Memory B cell (primary cell): ENCODE measurements at regions not wholly inside any gene's neighbourhood (a gene's known extent, or its start where the extent isn't known, plus 50 kb on each side); places are given as distances from the start of the nearest gene placed in this dataset.

Experiments used
- ATAC-seq: fragments of 150-1000 bp; cut with Tn5 transposase; 2 replicates; pipeline ENCODE4 v1.10.0; 2021; ENCODE audit warnings: low read depth, mild to moderate bottlenecking, moderate library complexity
- DNase-seq, 2 donors: peaks; one replicate each; pipeline ENCODE4 v3.0.0; 2022; ENCODE audit warnings: low spot score in 2 of 2
- H3K27ac Mint-ChIP-seq: one replicate; pipeline ENCODE4 v1.8.0; 2022; ENCODE audit warnings: mild to moderate bottlenecking, moderate library complexity, mixed read lengths
- H3K27me3 Mint-ChIP-seq: one replicate; pipeline ENCODE4 v1.8.0; 2022; ENCODE audit warnings: mixed read lengths
- H3K36me3 Mint-ChIP-seq: one replicate; pipeline ENCODE4 v1.8.0; 2022; ENCODE audit warnings: mild to moderate bottlenecking, mixed read lengths
- H3K4me1 Mint-ChIP-seq: one replicate; pipeline ENCODE4 v1.8.0; 2022; ENCODE audit warnings: mixed read lengths
- H3K4me3 Mint-ChIP-seq: one replicate; pipeline ENCODE4 v1.8.0; 2022; ENCODE audit warnings: mild to moderate bottlenecking, moderate library complexity, mixed read lengths
- H3K9me3 Mint-ChIP-seq: one replicate; pipeline ENCODE4 v1.8.0; 2022; ENCODE audit warnings: mixed read lengths

DNA sequence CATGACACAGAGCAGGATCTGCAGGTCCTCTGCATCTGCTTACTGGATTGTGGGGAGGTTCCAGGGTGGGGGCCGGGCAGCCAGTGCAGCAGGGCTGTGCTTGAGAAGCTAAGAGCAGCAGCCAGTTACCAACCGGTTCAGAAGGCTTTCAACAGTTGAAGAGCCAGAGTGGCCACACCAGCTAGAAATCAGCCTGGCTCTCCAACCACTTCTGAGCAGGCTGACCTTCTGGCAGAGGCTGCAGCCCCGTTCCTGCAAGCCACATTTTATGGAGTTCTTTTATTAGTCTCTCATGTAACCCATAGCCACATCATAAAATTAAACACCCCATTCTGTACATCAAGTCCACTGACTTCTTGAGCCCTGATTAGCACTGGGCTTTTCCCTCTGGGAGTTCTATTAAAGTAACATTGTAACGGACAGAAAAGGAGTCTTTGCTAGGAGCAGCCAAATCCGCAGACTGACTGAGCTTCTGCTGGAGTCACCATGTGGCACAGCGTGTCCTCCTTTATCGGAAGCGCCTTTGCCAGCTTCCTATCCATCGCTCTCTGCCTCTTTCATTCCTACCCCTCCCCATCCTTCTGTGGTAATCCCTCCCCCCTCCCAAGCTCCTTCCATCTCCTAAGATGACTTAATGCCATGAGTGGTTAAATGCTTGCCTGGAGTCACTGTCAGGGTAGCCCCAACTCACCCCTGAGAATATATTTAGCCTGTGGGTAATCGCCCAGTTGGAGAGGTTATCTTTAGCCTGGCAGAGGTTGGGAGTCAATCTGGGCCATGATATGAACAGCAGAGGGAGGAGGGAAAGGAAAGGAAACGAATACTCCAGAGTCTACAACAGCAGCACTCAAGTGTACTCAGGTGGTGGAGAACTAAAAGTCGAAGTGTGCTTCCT is 138.5 kb upstream of the HES1 start:
- Mint-ChIP-seq H3K36me3 (no peaks in the 10 kb centered on the region), H3K4me3 (no peak overlapping the region), H3K4me1 (peaks cover 7% of the 10 kb centered on the region), H3K27me3 (peaks cover 15% of the 10 kb centered on the region), H3K27ac (no peak overlapping the region), H3K9me3 (no peaks in the 10 kb centered on the region)
- no peak for ATAC-seq
- DNase-seq: no peak

DNA sequence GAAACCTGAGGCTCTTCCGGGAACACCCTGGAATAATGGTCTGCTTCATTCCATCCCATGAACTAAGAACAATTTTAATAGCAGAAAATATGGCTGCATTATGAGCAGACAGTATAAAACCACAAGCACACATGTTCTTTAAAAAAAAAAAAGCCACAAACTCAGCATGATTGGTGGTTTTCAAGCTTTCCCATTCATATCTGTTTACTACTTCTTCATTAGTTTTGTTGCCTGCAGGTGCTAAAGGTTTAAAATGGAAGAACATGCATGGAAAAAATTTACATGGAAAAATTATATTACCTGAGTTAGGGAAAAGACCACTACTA is 137.9 kb upstream of the HES1 start:
- ATAC-seq (no peak), DNase-seq (no peak)
- Mint-ChIP-seq H3K36me3 (no peaks in the 10 kb centered on the region), H3K4me3 (no peak overlapping the region), H3K27ac (no peak overlapping the region), H3K27me3 (peaks cover 14% of the 10 kb centered on the region), H3K9me3 (no peaks in the 10 kb centered on the region), H3K4me1 (peaks cover 8% of the 10 kb centered on the region)

- Mint-ChIP-seq H3K27me3 (peaks cover 11% of the 10 kb centered on the region), H3K36me3 (no peaks in the 10 kb centered on the region), H3K9me3 (no peaks in the 10 kb centered on the region), H3K4me3 (no peak overlapping the region), H3K4me1 (peaks cover 13% of the 10 kb centered on the region), H3K27ac (no peak overlapping the region)
- DNase-seq: no peak
- no peak for ATAC-seq
These were observed 137.2 kb upstream of the HES1 start for GRCh38 chr3:193998628-193999195.

GRCh38 chr3:194000100-194000499 is 135.8 kb upstream of the HES1 start:
- H3K27me3 Mint-ChIP-seq: peaks cover 10% of the 10 kb centered on the region
- ATAC-seq: no peak
- peaks cover 20% of the 10 kb centered on the region for H3K4me1 Mint-ChIP-seq
- H3K4me3 Mint-ChIP-seq: no peak overlapping the region
- no peaks in the 10 kb centered on the region for H3K9me3 Mint-ChIP-seq
- no peak overlapping the region for H3K27ac Mint-ChIP-seq
- H3K36me3 Mint-ChIP-seq: no peaks in the 10 kb centered on the region
- DNase-seq: no peak

- no peaks in the 10 kb centered on the region for H3K9me3 Mint-ChIP-seq
- ATAC-seq (no peak), DNase-seq (no peak)
- no peak overlapping the region for H3K4me3 Mint-ChIP-seq
- peaks cover 10% of the 10 kb centered on the region for H3K27me3 Mint-ChIP-seq
- no peak overlapping the region for H3K27ac Mint-ChIP-seq
- peaks cover 24% of the 10 kb centered on the region for H3K4me1 Mint-ChIP-seq
- H3K36me3 Mint-ChIP-seq: no peaks in the 10 kb centered on the region
These were observed 135.2 kb upstream of the HES1 start for GRCh38 chr3:194000712-194001111.

GRCh38 chr3:194001728-194002459 is 134.1 kb upstream of the HES1 start:
- H3K9me3 Mint-ChIP-seq: no peaks in the 10 kb centered on the region
- ATAC-seq (no peak), DNase-seq (no peak)
- H3K4me1 Mint-ChIP-seq: peaks cover 26% of the 10 kb centered on the region
- peak overlapping the region; percentile 78 for H3K4me3 Mint-ChIP-seq
- no peaks in the 10 kb centered on the region for H3K36me3 Mint-ChIP-seq
- H3K27ac Mint-ChIP-seq: peak overlapping the region; percentile 68
- H3K27me3 Mint-ChIP-seq: peaks cover 8% of the 10 kb centered on the region

- Mint-ChIP-seq H3K36me3 (no peaks in the 10 kb centered on the region), H3K9me3 (no peaks in the 10 kb centered on the region), H3K4me3 (peak overlapping the region; percentile 82), H3K4me1 (peaks cover 26% of the 10 kb centered on the region), H3K27me3 (peaks cover 8% of the 10 kb centered on the region), H3K27ac (no peak overlapping the region)
- ATAC-seq: peak; percentile 88
- peak; percentile 32 to 47 for DNase-seq
These were observed 132.6 kb upstream of the HES1 start for GRCh38 chr3:194003114-194004057.

DNA sequence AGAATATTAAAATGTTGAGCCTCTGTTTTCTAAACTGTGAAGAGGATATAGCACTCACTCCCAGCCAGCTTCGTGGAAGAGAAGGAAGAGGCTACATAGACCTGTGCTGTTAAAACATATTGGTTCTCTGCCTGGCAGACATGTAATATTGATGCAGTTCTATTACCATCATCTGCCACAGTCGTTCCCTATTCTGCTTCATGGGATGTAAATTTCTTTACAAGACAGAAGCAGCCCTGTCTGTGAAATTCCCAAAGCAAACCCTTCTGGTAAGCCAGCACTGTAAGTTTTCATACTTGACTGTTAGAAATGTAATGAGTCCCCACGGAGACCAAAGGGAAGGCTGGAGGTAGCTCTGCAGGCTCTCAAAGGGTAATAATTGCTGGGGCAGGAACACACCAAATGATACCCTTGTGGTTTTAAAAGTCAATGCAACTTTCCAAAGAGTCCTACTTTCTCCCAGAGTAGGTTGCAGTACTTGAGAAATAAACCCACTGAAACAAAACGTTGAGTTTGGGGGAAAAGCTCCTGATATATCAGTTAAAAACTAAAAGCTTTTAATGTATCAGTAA is 129.9 kb upstream of the HES1 start:
- no peaks in the 10 kb centered on the region for H3K9me3 Mint-ChIP-seq
- no peak overlapping the region for H3K27ac Mint-ChIP-seq
- H3K4me1 Mint-ChIP-seq: peaks cover 21% of the 10 kb centered on the region
- no peak overlapping the region for H3K4me3 Mint-ChIP-seq
- H3K36me3 Mint-ChIP-seq: no peaks in the 10 kb centered on the region
- ATAC-seq: no peak
- DNase-seq: no peak
- peaks cover 4% of the 10 kb centered on the region for H3K27me3 Mint-ChIP-seq

GRCh38 chr3:194007592-194008337 is 128.2 kb upstream of the HES1 start:
- Mint-ChIP-seq H3K9me3 (no peaks in the 10 kb centered on the region), H3K27me3 (no peaks in the 10 kb centered on the region), H3K36me3 (no peaks in the 10 kb centered on the region), H3K4me3 (no peak overlapping the region), H3K4me1 (peaks cover 20% of the 10 kb centered on the region), H3K27ac (no peak overlapping the region)
- DNase-seq: no peak
- ATAC-seq: no peak

- Mint-ChIP-seq H3K4me3 (no peak overlapping the region), H3K36me3 (no peaks in the 10 kb centered on the region), H3K27ac (no peak overlapping the region), H3K4me1 (peaks cover 13% of the 10 kb centered on the region), H3K9me3 (no peaks in the 10 kb centered on the region), H3K27me3 (no peaks in the 10 kb centered on the region)
- DNase-seq (no peak), ATAC-seq (no peak)
These were observed 126.9 kb upstream of the HES1 start for GRCh38 chr3:194009019-194009418.

DNA sequence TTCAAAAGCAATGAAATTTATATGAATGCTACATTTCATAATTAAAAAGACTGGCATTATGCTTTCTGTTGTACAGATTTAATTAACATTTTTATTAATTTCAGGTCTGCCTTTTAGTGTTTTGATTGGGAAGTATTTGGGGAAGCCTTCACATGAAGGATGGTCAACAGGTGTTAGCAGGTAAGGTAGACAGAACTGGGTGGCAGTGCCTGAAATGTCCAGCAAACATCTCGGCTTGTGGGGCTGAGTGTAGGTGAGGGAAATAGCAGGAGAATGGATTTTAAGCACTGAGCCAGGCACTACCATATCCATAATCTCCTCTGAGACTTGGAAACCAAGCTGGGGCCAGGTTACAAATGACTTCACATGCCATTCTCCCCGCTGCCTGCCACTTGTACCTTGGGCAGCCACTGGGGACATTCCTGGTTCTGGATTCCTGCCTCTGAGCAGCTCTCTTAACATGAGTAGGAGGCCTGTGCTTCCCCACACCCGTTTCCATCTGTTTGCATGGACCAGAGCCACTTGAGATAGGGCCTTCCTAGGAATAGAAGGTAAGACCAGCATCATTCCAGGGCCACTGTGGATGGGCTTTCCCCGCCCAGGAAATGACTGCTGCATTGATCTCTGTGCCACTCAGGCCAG is 125.9 kb upstream of the HES1 start:
- Mint-ChIP-seq H3K4me3 (no peak overlapping the region), H3K9me3 (no peaks in the 10 kb centered on the region), H3K4me1 (peaks cover 10% of the 10 kb centered on the region), H3K27ac (no peak overlapping the region), H3K36me3 (no peaks in the 10 kb centered on the region), H3K27me3 (no peaks in the 10 kb centered on the region)
- no peak for ATAC-seq
- no peak for DNase-seq

GRCh38 chr3:194011807-194012206 is 124.1 kb upstream of the HES1 start:
- no peak overlapping the region for H3K27ac Mint-ChIP-seq
- H3K9me3 Mint-ChIP-seq: no peaks in the 10 kb centered on the region
- no peaks in the 10 kb centered on the region for H3K36me3 Mint-ChIP-seq
- H3K4me1 Mint-ChIP-seq: peaks cover 3% of the 10 kb centered on the region
- no peak overlapping the region for H3K4me3 Mint-ChIP-seq
- DNase-seq (no peak), ATAC-seq (no peak)
- no peaks in the 10 kb centered on the region for H3K27me3 Mint-ChIP-seq
